PC-9 (cell line): ENCODE measurements at regions not wholly inside any gene's neighbourhood (a gene's known extent, or its start where the extent isn't known, plus 50 kb on each side); places are given as distances from the start of the nearest gene placed in this dataset.
"Not testable (repeated sequence)": the region's sequence is repeated elsewhere in the genome, so short reads cannot be mapped to it uniquely, and the experiment has no call there.

Source experiments
- BruUV-seq: library from RNA; stranded (reverse); fragments of 400-500 nt; replicated peaks from 2 replicates; lab custom pipeline; 2021; lab: Mats Ljungman, UMichigan
- CTCF ChIA-PET: fragments of 300-600 bp; sonication (Branson Sonifier 250); formaldehyde crosslinking; loops from one replicate; lab custom pipeline; 2022; ENCODE audit warnings: antibody characterized with exemption; lab: Charles Lee
- POLR2A ChIA-PET: fragments of 300-600 bp; sonication (Branson Sonifier 250); formaldehyde crosslinking; loops from one replicate; lab custom pipeline; 2022; ENCODE audit warnings: antibody characterized with exemption; ENCODE audit not compliant: unreplicated experiment; lab: Charles Lee
- DNase-seq, 2 experiments: peaks; one replicate each; pipeline versions ENCODE4 v3.0.0 to v3.0.0-alpha.2; 2015 to 2022; ENCODE audit warnings: mixed read lengths in 1 of 2
- H2AFZ ChIP-seq: fragments of 200-600 bp; sonication (generic); 2 replicates; pipeline ENCODE4 v1.8.1; 2017; ENCODE audit warnings: antibody characterized with exemption
- H3F3A ChIP-seq: fragments of 200-600 bp; sonication (generic); 2 replicates; pipeline ENCODE4 v1.8.1; 2017; ENCODE audit warnings: antibody characterized with exemption, mild to moderate bottlenecking, low read depth; ENCODE audit not compliant: insufficient read depth
- H3K27ac ChIP-seq: fragments of 200-600 bp; sonication (generic); 2 replicates; pipeline ENCODE4 v1.6.1; 2016; ENCODE audit warnings: mixed run types
- H3K27me3 ChIP-seq: fragments of 200-600 bp; sonication (generic); 2 replicates; pipeline ENCODE4 v1.6.1; 2016; ENCODE audit warnings: low read depth, mixed run types; ENCODE audit not compliant: insufficient read depth
- H3K36me3 ChIP-seq: fragments of 200-600 bp; sonication (generic); 2 replicates; pipeline ENCODE4 v1.6.1; 2016; ENCODE audit warnings: low read depth, mixed run types
- H3K4me1 ChIP-seq: fragments of 200-600 bp; sonication (generic); replicated peaks from 2 replicates; pipeline ENCODE4 v1.6.1; 2016; ENCODE audit warnings: mixed run types; ENCODE audit not compliant: insufficient read depth
- H3K4me2 ChIP-seq: fragments of 200-600 bp; sonication (generic); 2 replicates; pipeline ENCODE4 v1.6.1; 2017; ENCODE audit warnings: mixed run types
- H3K4me3 ChIP-seq: fragments of 200-600 bp; sonication (generic); 2 replicates; pipeline ENCODE4 v1.6.1; 2016; ENCODE audit warnings: mixed run types
- H3K79me2 ChIP-seq: fragments of 200-600 bp; sonication (generic); 2 replicates; pipeline ENCODE4 v1.6.1; 2017; ENCODE audit warnings: low read depth, mixed run types
- H3K9me2 ChIP-seq: fragments of 200-600 bp; sonication (generic); 2 replicates; pipeline ENCODE4 v1.8.1; 2017; ENCODE audit warnings: mild to moderate bottlenecking; ENCODE audit not compliant: insufficient read depth
- H3K9me3 ChIP-seq: fragments of 200-600 bp; sonication (generic); 2 replicates; pipeline ENCODE4 v1.8.1; 2016; ENCODE audit warnings: low read depth; ENCODE audit not compliant: insufficient read depth
- H4K20me1 ChIP-seq: fragments of 200-600 bp; sonication (generic); 2 replicates; pipeline ENCODE4 v1.8.1; 2017; ENCODE audit not compliant: insufficient read depth
- CTCF ChIP-seq: fragments of 200-600 bp; sonication (generic); conservative IDR thresholded peaks from 2 replicates; pipeline ENCODE4 v1.6.1; 2017; ENCODE audit warnings: mixed run types, antibody characterized with exemption, mild to moderate bottlenecking, moderate library complexity
- EZH2 ChIP-seq: fragments of 200-600 bp; sonication (generic); IDR thresholded peaks from 2 replicates; pipeline ENCODE4 v1.8.0; 2017; ENCODE audit warnings: antibody characterized with exemption, low read depth
- intact Hi-C: fragments of 100-400 bp; cut with micrococcal nuclease; formaldehyde crosslinking; loops from one replicate; pipeline ENCODE4 v1.10.0; 2022; ENCODE audit not compliant: unreplicated experiment

GRCh38 chr9:94445863-94446262 is 109.0 kb upstream of the PCAT7 start:
- H3K9me3 ChIP-seq: no peaks in the 10 kb centered on the region
- H2AFZ ChIP-seq: no peak overlapping the region
- TF ChIP-seq EZH2 (no peak), CTCF (no peak)
- H3K9me2 ChIP-seq: no peaks in the 10 kb centered on the region
- H3K36me3 ChIP-seq: peaks cover 22% of the 10 kb centered on the region
- CTCF ChIA-PET: no interaction called here
- intact Hi-C loops: no loop called here
- no peak overlapping the region for H3K4me3 ChIP-seq
- peaks cover 20% of the 10 kb centered on the region for H3K79me2 ChIP-seq
- H3K27me3 ChIP-seq: no peaks in the 10 kb centered on the region
- H3K4me2 ChIP-seq: no peak overlapping the region
- no peak overlapping the region for H3K27ac ChIP-seq
- peaks cover 16% of the 10 kb centered on the region for H3F3A ChIP-seq
- no peak for DNase-seq
- no peaks in the 10 kb centered on the region for H3K4me1 ChIP-seq
- POLR2A ChIA-PET: no interaction called here
- H4K20me1 ChIP-seq: peaks cover 4% of the 10 kb centered on the region; the same call in 1 of the 2 replicates
- no TSS peak for BruUV-seq

- Histone ChIP-seq H3K4me3 (no peak overlapping the region), H3F3A (peaks cover 15% of the 10 kb centered on the region), H2AFZ (no peak overlapping the region), H3K36me3 (peaks cover 21% of the 10 kb centered on the region), H3K9me2 (no peaks in the 10 kb centered on the region), H3K27me3 (no peaks in the 10 kb centered on the region), H3K79me2 (0 out of 2 replicates have a peak, but pooled peaks cover 12% of the 10 kb centered on the region), H4K20me1 (no peaks in the 10 kb centered on the region), H3K27ac (0 out of 2 replicates have a peak overlapping the region, but pooled peaks have one; percentile 6), H3K4me2 (no peak overlapping the region), H3K9me3 (no peaks in the 10 kb centered on the region), H3K4me1 (no peaks in the 10 kb centered on the region)
- BruUV-seq: no TSS peak
- intact Hi-C loops: no loop called here
- no peak for TF ChIP-seq EZH2
- no peak for TF ChIP-seq CTCF
- ChIA-PET CTCF (no interaction called here), POLR2A (interaction anchor here (0.6 to 0.7 kb wide), 2 partner anchors 219 to 1867 kb away, joined by 5 to 12 read pairs; no protein-coding TSS in a partner anchor)
- no peak for DNase-seq
Observed at GRCh38 chr9:94449486-94449885, 105.4 kb upstream of the PCAT7 start.

GRCh38 chr9:94464790-94465189 is 90.1 kb upstream of the PCAT7 start:
- ChIA-PET CTCF (no interaction called here), POLR2A (no interaction called here)
- Histone ChIP-seq H2AFZ (no peak overlapping the region), H3K27me3 (no peaks in the 10 kb centered on the region), H3K4me1 (no peaks in the 10 kb centered on the region), H3K79me2 (peaks cover 9% of the 10 kb centered on the region; the same call in 1 of the 2 replicates), H3K27ac (no peak overlapping the region), H3F3A (no peaks in the 10 kb centered on the region), H3K4me3 (no peak overlapping the region), H3K9me3 (no peaks in the 10 kb centered on the region), H3K9me2 (no peaks in the 10 kb centered on the region), H3K36me3 (peaks cover 18% of the 10 kb centered on the region), H4K20me1 (no peaks in the 10 kb centered on the region), H3K4me2 (no peak overlapping the region)
- intact Hi-C loops: no loop called here
- DNase-seq: no peak
- no TSS peak for BruUV-seq
- no peak for TF ChIP-seq EZH2
- TF ChIP-seq CTCF: no peak

GRCh38 chr9:94472063-94472462 is 82.8 kb upstream of the PCAT7 start:
- H3K36me3 ChIP-seq, H3K27ac ChIP-seq, CTCF ChIA-PET, H3F3A ChIP-seq, BruUV-seq, H4K20me1 ChIP-seq, H3K4me2 ChIP-seq, DNase-seq, intact Hi-C loops, H3K4me3 ChIP-seq, H2AFZ ChIP-seq, H3K4me1 ChIP-seq, H3K27me3 ChIP-seq, POLR2A ChIA-PET, H3K9me2 ChIP-seq: not testable (repeated sequence)
- peaks cover 13% of the 10 kb centered on the region; the same call in 1 of the 2 replicates for H3K79me2 ChIP-seq
- H3K9me3 ChIP-seq: peaks cover 17% of the 10 kb centered on the region
